NCI-H2107 treated with DMSO at 0.1 percent for 48 hours (cell line): ENCODE measurements at regions not wholly inside any gene's neighbourhood (a gene's known extent, or its start where the extent isn't known, plus 50 kb on each side); places are given as distances from the start of the nearest gene placed in this dataset.

Experiments used
- DNase-seq: peaks from one replicate; lab custom pipeline; 2025; ENCODE audit not compliant: unreplicated experiment; lab: John Stamatoyannopoulos, UW

DNA sequence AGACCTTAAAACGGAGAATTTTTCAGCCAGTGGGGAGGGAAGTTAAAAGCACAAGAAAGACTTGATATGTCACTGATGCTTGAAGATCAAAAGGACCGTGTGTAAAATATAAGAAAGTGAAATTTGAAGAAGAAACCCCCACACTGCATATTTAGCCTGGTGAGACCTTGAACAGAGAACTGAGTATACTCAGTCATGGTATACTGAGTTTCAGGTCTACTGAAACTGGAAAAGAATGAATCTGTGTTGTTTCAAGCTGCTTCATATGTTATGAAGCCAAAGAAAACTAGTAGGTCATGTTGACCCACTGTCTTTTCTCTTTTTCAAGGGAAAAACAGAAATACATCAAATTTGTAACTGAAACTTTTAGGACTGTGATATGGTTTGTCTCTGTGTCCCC, 443.8 kb upstream of the GJE1 start:
- DNase-seq: no peak

DNA sequence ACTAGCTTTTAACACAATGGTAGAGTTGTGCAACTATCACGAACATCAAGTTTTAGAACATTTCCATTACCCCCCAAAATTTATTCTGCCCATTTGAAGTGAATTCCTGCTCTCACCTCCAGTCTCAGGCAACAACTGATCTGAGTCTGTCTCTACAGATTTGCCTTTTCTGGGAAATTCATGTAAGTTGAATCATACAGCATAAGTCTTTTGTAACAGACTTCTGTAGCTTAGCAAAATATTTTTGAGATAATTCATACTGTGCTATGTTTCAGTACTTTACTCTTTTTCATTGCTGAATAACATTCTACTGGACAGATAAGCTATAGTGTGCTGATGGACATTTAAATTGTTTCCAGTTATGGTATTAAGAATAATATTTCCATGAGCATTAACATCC, 447.3 kb upstream of the GJE1 start:
- no peak for DNase-seq

DNA sequence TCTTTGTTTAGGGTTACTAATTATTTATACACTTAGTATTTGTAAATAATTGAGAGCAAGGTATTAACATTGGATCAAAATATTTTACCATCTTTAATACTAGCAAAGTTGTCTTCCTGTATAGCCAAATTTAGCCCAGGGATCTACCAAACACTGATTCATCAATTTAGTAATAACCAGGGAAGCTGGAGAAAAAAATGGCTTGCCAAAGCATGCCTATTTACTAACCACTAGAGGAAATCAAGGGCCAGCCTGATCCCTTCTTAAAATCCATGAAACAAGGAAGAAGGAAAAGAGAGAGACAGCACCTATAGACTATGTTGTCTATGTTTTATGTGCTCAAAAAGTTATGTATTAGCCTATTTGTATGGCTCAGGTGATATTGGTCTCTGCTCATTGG, 450.3 kb upstream of the GJE1 start:
- no peak for DNase-seq

DNA sequence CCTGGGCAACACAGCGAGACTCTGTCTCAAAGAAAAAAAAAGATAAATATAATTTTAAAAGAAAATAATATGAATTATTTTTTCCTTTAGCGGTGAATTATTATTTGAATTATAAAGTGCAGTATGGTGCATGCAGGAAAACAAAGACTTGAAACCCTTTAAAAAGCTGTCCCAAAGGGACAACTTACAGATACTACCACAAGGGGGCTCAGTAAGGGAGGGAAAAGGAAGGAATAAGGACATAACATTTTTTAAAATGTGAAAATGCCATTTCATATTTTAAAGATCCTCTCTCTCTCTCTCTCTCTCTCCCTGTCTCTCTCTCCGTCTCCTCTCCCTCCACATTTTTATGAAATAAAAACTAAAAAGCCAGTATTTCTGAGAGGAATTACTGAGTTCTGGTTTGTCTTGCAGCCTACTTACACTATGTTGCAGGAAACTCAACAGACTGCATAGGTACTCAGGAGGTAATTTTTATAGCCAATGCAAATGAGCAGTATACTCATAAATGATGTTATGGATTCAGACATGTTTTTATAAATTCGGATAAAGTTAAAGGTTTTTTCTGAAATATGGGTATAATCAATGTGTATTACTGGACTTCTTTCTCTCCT, 455.0 kb upstream of the GJE1 start:
- peak; percentile 20 for DNase-seq

DNA sequence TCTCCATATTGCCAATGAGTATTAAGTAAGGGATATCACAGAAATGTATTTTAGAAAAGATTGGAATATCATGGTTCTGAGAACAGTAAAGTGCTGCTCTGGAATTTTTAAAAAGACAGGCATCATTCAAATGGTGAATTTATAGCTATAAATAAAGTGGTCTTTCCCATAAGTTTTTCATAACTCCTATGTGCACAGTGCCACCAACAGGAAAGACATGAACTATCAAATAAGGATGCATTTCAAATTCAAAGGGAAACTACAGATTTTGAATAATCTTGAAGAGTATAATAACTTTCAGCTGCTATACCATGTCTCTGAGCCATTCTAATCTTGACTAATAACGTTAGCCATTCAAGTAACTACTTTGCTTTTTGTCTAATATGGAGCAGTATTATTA, 456.8 kb upstream of the GJE1 start:
- no peak for DNase-seq

DNA sequence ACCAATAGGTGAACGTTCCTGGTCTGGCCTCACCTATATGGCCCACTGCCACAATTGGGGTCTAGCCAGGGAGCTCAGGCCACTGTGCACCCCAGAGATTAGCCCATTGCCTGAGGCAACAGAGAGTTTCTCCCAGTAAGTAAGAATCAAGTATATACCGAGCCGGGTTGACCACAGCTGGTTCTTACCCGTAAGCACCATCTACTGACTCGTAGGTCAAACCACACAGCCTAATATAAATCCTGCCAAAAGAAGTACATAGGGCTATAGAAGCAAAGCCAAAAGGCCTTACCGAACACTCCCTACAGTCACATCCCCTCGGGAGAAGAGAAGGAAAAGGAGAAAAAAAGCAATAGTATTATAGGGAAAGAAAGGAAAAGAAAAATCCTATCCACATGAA, 463.6 kb upstream of the GJE1 start:
- no peak for DNase-seq

- DNase-seq: no peak
These were observed 465.0 kb upstream of the GJE1 start for GRCh38 chr6:141667580-141668309.

GRCh38 chr6:141666187-141666586, 466.5 kb upstream of the GJE1 start:
- DNase-seq: no peak

DNA sequence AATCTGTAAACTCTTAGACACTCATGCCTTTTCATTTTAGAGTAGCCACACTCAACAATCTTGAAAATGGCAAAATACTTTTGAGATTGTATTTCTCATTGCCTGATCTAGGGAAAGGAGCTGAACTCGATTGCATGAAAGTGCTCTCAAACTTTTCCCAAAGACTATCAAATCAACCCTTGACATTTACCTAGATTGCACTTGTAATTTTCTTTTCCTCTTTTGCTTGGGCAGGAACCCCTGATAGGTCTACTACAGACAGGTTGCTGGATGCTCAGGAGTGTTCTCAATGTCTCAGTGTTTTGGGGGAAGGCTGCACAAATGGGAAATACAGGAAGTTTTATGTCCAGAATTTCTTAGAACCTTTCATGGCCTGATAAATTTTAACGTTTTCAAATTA, 468.0 kb upstream of the GJE1 start:
- DNase-seq: no peak

- no peak for DNase-seq
These were observed 473.1 kb upstream of the GJE1 start for GRCh38 chr6:141659582-141659981.

DNA sequence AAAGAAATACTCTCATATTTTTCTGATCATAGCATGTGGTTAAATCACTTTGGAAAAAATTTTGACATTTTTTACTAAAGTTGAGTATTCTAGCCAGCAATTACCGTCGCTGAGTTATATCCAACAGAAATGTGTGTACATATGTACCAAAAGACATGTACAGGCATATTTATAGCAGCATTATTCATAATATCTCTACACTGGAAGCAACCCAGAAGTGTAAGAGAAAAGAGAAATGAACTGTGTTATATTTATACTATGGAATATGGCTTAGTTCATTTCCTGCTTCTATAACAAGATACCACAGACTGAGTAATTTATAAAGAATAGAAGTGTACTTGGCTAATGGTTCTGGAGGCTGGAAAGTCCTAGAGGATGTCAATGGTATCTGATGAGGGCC, 474.0 kb upstream of the GJE1 start:
- DNase-seq: no peak

- DNase-seq: no peak
These were observed 474.9 kb upstream of the GJE1 start for GRCh38 chr6:141657812-141658211.

GRCh38 chr6:141653590-141653989, 479.1 kb upstream of the GJE1 start:
- no peak for DNase-seq

GRCh38 chr6:141641951-141642350, 490.8 kb upstream of the GJE1 start:
- no peak for DNase-seq

DNA sequence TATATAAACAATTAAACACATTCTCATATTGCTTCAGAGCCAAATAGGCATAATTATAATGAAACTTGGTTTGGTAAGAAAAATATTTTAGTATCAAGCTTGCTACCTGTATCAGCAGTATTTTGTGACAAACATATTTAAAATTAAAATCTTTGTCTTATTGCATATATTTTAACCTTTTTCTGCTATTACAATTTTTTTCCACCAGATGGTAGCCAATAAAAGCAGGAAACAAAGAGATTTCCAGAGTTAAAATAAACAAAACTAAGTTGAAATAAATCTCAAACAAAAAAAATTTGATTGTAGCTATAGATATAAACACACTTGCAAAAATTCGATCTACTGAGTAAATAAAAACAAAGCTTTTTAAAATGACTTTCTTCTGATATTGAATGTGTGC, 491.3 kb upstream of the GJE1 start:
- DNase-seq: no peak

- DNase-seq: no peak
These were observed 497.1 kb upstream of the GJE1 start for GRCh38 chr6:141635621-141636020.

GRCh38 chr6:141634269-141634668, 498.5 kb upstream of the GJE1 start:
- no peak for DNase-seq

GRCh38 chr6:141624301-141624700, 508.4 kb upstream of the GJE1 start:
- DNase-seq: no peak

DNA sequence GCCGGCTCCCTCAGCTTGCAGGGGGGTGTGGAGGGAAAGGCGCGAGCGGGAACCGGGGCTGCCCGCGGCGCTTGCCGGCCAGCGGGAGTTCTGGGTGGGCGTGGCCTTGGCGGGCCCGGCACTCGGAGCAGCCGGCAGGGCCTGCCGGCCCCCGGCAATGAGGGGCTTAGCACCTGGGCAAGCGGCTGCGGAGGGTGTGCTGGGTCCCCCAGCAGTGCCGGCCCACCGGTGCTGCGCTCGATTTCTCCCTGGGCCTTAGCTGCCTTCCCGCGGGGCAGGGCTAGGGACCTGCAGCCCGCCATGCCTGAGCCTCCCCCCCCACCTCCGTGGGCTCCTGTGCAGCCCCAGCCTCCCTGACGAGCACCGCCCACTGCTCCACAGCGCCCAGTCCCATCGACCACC, 514.5 kb upstream of the GJE1 start:
- no peak for DNase-seq

DNA sequence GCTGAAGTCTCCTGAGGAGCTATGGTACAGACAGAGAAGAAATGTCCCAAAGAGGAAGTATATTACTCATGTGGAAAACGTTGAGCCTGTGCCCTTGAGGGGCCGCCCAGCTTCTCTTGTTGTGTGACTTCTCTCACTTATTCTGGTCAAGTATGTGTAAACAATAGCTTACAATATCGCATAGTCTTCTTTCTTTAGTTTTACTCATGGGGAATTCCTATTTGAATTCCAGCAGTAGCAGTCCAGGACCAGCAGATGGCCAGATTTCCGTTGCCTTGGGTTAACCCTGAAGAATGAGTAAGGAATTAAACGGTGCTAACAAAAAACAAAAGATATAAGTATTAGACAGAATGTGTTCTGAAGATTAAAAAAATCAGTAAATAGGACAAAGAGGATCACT, 522.0 kb upstream of the GJE1 start:
- no peak for DNase-seq

GRCh38 chr6:141607956-141608355, 524.8 kb upstream of the GJE1 start:
- DNase-seq: no peak

DNA sequence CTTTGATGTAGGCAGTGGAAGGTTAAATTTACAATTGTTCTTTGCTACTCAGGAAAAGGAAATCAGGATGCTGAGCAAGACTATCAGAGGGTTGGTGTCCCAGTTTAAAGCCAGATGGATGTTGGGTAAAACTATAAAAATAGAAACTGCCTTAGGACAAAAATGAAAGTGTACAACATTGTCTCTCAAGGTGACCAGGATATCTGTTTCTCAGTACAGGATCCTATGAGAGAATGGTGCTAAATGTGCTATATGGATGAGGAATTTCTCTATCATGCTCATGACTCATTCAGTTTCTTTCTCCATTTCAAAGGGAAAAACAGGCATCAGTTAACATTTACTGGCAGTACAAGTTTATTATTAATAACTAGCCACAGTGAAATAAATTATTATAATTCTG, 534.2 kb upstream of the GJE1 start:
- DNase-seq: no peak

DNA sequence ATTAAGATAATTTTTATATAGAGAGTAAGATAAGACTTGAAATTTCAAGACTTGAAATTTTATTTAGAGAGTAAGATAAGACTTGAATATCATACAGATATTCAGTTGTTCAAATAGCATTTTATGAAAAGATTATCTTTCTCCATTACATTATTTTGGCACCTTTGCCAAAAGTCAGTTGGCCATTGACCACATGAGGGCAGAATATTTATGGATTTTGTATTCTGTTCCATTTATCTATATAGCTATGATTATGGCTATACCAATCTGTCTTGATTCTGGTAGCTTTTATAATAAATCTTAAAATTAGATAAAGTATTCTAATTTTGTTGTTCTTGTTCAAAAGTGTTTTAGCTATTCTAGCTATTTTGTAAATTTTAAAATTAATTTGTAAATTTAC, 537.9 kb upstream of the GJE1 start:
- no peak for DNase-seq
